ENCODE measurements at regions not wholly inside any gene's neighbourhood (a gene's known extent, or its start where the extent isn't known, plus 50 kb on each side); places are given as distances from the start of the nearest gene placed in this dataset.

GRCh38 chr1:164470996-164471395 lies 88.0 kb upstream of the PBX1 start:
- TF ChIP-seq, protein P1, sequence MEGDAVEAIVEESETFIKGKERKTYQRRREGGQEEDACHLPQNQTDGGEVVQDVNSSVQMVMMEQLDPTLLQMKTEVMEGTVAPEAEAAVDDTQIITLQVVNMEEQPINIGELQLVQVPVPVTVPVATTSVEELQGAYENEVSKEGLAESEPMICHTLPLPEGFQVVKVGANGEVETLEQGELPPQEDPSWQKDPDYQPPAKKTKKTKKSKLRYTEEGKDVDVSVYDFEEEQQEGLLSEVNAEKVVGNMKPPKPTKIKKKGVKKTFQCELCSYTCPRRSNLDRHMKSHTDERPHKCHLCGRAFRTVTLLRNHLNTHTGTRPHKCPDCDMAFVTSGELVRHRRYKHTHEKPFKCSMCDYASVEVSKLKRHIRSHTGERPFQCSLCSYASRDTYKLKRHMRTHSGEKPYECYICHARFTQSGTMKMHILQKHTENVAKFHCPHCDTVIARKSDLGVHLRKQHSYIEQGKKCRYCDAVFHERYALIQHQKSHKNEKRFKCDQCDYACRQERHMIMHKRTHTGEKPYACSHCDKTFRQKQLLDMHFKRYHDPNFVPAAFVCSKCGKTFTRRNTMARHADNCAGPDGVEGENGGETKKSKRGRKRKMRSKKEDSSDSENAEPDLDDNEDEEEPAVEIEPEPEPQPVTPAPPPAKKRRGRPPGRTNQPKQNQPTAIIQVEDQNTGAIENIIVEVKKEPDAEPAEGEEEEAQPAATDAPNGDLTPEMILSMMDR (IDR thresholded peaks at IDR 0.05; ENCODE audit: low read depth, low read length, missing control alignments): no peak
- in situ Hi-C loops (cut with HindIII; ENCODE audit: low sequenced_read_pairs): no loop called here

DNA sequence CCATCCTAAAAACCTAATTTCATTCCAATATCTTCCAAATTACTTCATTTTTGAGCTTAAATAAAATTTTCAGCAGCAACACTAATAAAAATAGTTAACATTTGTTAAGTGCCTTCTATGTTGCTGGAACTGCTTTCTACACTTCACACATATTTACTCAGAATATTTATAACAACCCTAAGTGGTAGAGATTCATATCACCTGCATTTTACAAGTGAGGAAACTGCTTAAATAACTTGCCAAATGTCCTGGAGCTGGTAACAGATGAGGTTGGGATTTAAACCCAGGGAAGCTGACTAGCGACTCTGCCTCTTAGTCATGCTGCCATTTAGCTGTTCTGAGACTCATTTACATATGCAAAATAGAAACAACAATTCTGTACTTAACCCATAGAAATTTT lies 86.1 kb upstream of the PBX1 start:
- DNase-seq (ENCODE audit: low read depth): no peak
- TF ChIP-seq, protein P1 (IDR thresholded peaks at IDR 0.05; ENCODE audit: low read depth, low read length, missing control alignments): no peak
- in situ Hi-C loops (cut with HindIII; ENCODE audit: low sequenced_read_pairs): no loop called here
- no peak overlapping the region for H3K4me3 ChIP-seq (ENCODE audit: low read depth, low read length)

More at GRCh38 chr1:164470996-164471395, 88.0 kb upstream of the PBX1 start:
- H3K4me3 ChIP-seq (ENCODE audit: low read depth, low read length): no peak overlapping the region
- no peak for DNase-seq (ENCODE audit: low read depth)

- no peak overlapping the region for H3K4me3 ChIP-seq (ENCODE audit: low read depth, low read length)
- no peak for DNase-seq (ENCODE audit: low read depth)
- in situ Hi-C loops (cut with HindIII; ENCODE audit: low sequenced_read_pairs): no loop called here
- TF ChIP-seq, protein P1 (IDR thresholded peaks at IDR 0.05; ENCODE audit: low read depth, low read length, missing control alignments): no peak
These were observed 85.4 kb upstream of the PBX1 start for GRCh38 chr1:164473544-164473943.

GRCh38 chr1:164475834-164476233 lies 83.2 kb upstream of the PBX1 start:
- in situ Hi-C loops (cut with HindIII; ENCODE audit: low sequenced_read_pairs): no loop called here
- DNase-seq (ENCODE audit: low read depth): no peak
- H3K4me3 ChIP-seq (ENCODE audit: low read depth, low read length): no peak overlapping the region
- TF ChIP-seq, protein P1 (IDR thresholded peaks at IDR 0.05; ENCODE audit: low read depth, low read length, missing control alignments): no peak

DNA sequence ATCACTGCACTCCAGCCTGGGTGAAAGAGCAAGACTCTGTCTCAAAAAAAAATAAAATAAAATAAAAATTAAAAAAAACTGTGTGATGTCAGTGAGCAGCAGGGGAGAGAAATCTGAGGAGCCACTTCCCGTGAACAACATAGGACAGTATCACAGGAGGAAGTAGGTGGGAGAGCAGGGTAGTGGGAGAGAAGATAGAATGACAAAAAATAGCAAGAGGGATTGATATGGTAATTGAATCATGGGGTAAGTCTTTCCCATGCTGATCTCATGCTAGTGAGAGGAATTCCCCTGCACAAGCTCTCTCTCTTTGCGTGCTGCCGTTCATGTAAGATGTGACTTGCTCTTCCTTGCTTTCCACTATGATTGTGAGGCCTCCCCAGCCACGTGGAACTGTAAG lies 81.6 kb upstream of the PBX1 start:
- H3K4me3 ChIP-seq (ENCODE audit: low read depth, low read length): no peak overlapping the region
- no peak for DNase-seq (ENCODE audit: low read depth)
- in situ Hi-C loops (cut with HindIII; ENCODE audit: low sequenced_read_pairs): no loop called here
- TF ChIP-seq, protein P1 (IDR thresholded peaks at IDR 0.05; ENCODE audit: low read depth, low read length, missing control alignments): no peak

- no peak for DNase-seq (ENCODE audit: low read depth)
- in situ Hi-C loops (cut with HindIII; ENCODE audit: low sequenced_read_pairs): no loop called here
- no peak overlapping the region for H3K4me3 ChIP-seq (ENCODE audit: low read depth, low read length)
- TF ChIP-seq, protein P1 (IDR thresholded peaks at IDR 0.05; ENCODE audit: low read depth, low read length, missing control alignments): no peak
These were observed 79.7 kb upstream of the PBX1 start for GRCh38 chr1:164479242-164479641.

All from astrocyte of the cerebellum (primary cell).